HepG2 (cell line): ENCODE measurements at regions not wholly inside any gene's neighbourhood (a gene's known extent, or its start where the extent isn't known, plus 50 kb on each side); places are given as distances from the start of the nearest gene placed in this dataset.
A peak's percentile ranks its signal among the peaks of the same experiment; 100 is the strongest.

ENCODE experiments used
- FOXP4 ChIP-seq: sonication (generic); formaldehyde crosslinking; IDR thresholded peaks from 2 replicates; pipeline ENCODE4 v1.4.0; 2020; ENCODE audit warnings: missing genetic modification reagents
- NBN ChIP-seq: fragments of 450-650 bp; conservative IDR thresholded peaks from 2 replicates; pipeline ENCODE4 v1.6.1; 2017
- PBX3 ChIP-seq: sonication (generic); formaldehyde crosslinking; IDR thresholded peaks from 2 replicates; pipeline ENCODE4 v1.8.1; 2023; ENCODE audit warnings: missing genetic modification reagents, inconsistent platforms, borderline replicate concordance
- RERE ChIP-seq: IDR thresholded peaks from 2 replicates; pipeline ENCODE4 v1.6.1; 2016; ENCODE audit warnings: low read depth, missing genetic modification reagents, missing compliant biosample characterization
- ZBTB20 ChIP-seq: sonication (generic); formaldehyde crosslinking; IDR thresholded peaks from 2 replicates; pipeline ENCODE4 v1.8.1; 2023; ENCODE audit warnings: missing genetic modification reagents, low read depth, mild to moderate bottlenecking, borderline replicate concordance
- ZBTB37 ChIP-seq: sonication (generic); formaldehyde crosslinking; IDR thresholded peaks from 2 replicates; pipeline ENCODE4 v1.4.0; 2020; ENCODE audit warnings: mild to moderate bottlenecking, missing genetic modification reagents
- ZFP41 ChIP-seq: sonication (generic); formaldehyde crosslinking; IDR thresholded peaks from 2 replicates; pipeline ENCODE4 v1.4.0; 2020; ENCODE audit warnings: mild to moderate bottlenecking, missing genetic modification reagents, borderline replicate concordance
- ZMAT3 ChIP-seq: sonication (generic); formaldehyde crosslinking; conservative IDR thresholded peaks from 2 replicates; pipeline ENCODE4 v1.7.0; 2021; ENCODE audit warnings: missing genetic modification reagents
- ZNF280B ChIP-seq: sonication (generic); formaldehyde crosslinking; IDR thresholded peaks from 2 replicates; pipeline ENCODE4 v1.5.0; 2020; ENCODE audit warnings: missing genetic modification reagents, mild to moderate bottlenecking, borderline replicate concordance
- ZNF350 ChIP-seq: sonication (generic); formaldehyde crosslinking; IDR thresholded peaks from 2 replicates; pipeline ENCODE4 v1.4.0; 2020; ENCODE audit warnings: mild to moderate bottlenecking, low read depth, missing genetic modification reagents, borderline replicate concordance
- ZNF556 ChIP-seq: sonication (generic); formaldehyde crosslinking; IDR thresholded peaks from 2 replicates; pipeline ENCODE4 v1.4.0; 2020; ENCODE audit warnings: mild to moderate bottlenecking, missing genetic modification reagents, borderline replicate concordance
- ZNF577 ChIP-seq: sonication (generic); formaldehyde crosslinking; IDR thresholded peaks from 2 replicates; pipeline ENCODE4 v1.4.0; 2020; ENCODE audit warnings: mild to moderate bottlenecking, low read depth, missing genetic modification reagents, borderline replicate concordance
- ZNF589 ChIP-seq: sonication (generic); formaldehyde crosslinking; conservative IDR thresholded peaks from 2 replicates; pipeline ENCODE4 v1.8.0; 2022; ENCODE audit warnings: mild to moderate bottlenecking, moderate library complexity, missing genetic modification reagents
- ZNF598 ChIP-seq: sonication (generic); formaldehyde crosslinking; IDR thresholded peaks from 2 replicates; pipeline ENCODE4 v1.5.1; 2020; ENCODE audit warnings: mild to moderate bottlenecking, missing genetic modification reagents, borderline replicate concordance
- ZNF660 ChIP-seq: sonication (generic); formaldehyde crosslinking; IDR thresholded peaks from 2 replicates; pipeline ENCODE4 v1.5.1; 2020; ENCODE audit warnings: mild to moderate bottlenecking, low read depth, missing genetic modification reagents, borderline replicate concordance

- TF ChIP-seq ZBTB37, result no peak
- TF ChIP-seq ZNF350 (CRISPR knock-in tag), result no peak
- TF ChIP-seq ZMAT3 (CRISPR knock-in tag), result no peak
- TF ChIP-seq NBN, result no peak
- no peak for TF ChIP-seq ZNF577 (CRISPR knock-in tag)
- no peak for TF ChIP-seq ZNF598 (CRISPR knock-in tag)
- TF ChIP-seq ZNF589 (CRISPR knock-in tag), result no peak
- TF ChIP-seq ZNF660 (CRISPR knock-in tag), result no peak
- peak; percentile 93 for TF ChIP-seq FOXP4 (CRISPR knock-in tag)
- no peak for TF ChIP-seq ZBTB20 (CRISPR knock-in tag)
- no peak for TF ChIP-seq ZNF280B (CRISPR knock-in tag)
- TF ChIP-seq PBX3 (CRISPR knock-in tag), result no peak
- TF ChIP-seq RERE (CRISPR knock-in tag), result 0 out of 2 replicates have a peak, but pooled peaks have one; percentile 28
- no peak for TF ChIP-seq ZFP41 (CRISPR knock-in tag)
- no peak; the same call in 1 of the 2 replicates for TF ChIP-seq ZNF556
Measured at GRCh38 chr9:91060520-91061343, 259.1 kb downstream of the SYK start (continued).
